Keratinocyte (primary cell): ENCODE measurements at regions not wholly inside any gene's neighbourhood (a gene's known extent, or its start where the extent isn't known, plus 50 kb on each side); places are given as distances from the start of the nearest gene placed in this dataset.

Source experiments
- CTCF ChIP-seq, 3 experiments: IDR thresholded peaks in 1 of 3; conservative IDR thresholded peaks in 1 of 3; optimal IDR thresholded peaks in 1 of 3; 2 replicates in 2 of 3; 3 replicates in 1 of 3; pipeline versions ENCODE3 to v1.5.1; 2011; ENCODE audit warnings: low read length in 3 of 3, mild to moderate bottlenecking in 3 of 3, moderate library complexity in 2 of 3, control low read depth in 1 of 3, inconsistent platforms in 1 of 3; ENCODE audit not compliant: insufficient read depth in 2 of 3; ENCODE audit errors: extremely low read depth in 1 of 3
- EZH2 ChIP-seq: IDR thresholded peaks from one replicate; pipeline ENCODE4 v1.6.1; 2012; ENCODE audit warnings: inconsistent platforms, mild to moderate bottlenecking, low read length, moderate library complexity

- no peak for TF ChIP-seq CTCF (optimal IDR thresholded peaks at IDR 0.05 in 1 of 3, IDR thresholded peaks at IDR 0.05 in 1 of 3, conservative IDR thresholded peaks at IDR 0.05 in 1 of 3; ENCODE audit: extremely low read depth in 1 of 3, insufficient read depth in 2 of 3, low read length in 3 of 3)
- no peak for TF ChIP-seq EZH2
Observed at GRCh38 chr13:80665792-80666333, 324.9 kb upstream of the SPRY2 start.
